GM12878 (cell line): ENCODE measurements at regions not wholly inside any gene's neighbourhood (a gene's known extent, or its start where the extent isn't known, plus 50 kb on each side); places are given as distances from the start of the nearest gene placed in this dataset.

Experiments
- ATAC-seq: fragments of 200-7000 bp; cut with Tn5 transposase; 3 replicates; pipeline ENCODE4 v1.9.1; 2020; ENCODE audit warnings: mild to moderate bottlenecking, moderate library complexity
- BruUV-seq: library from RNA; stranded (reverse); fragments of 400-500 nt; replicated peaks from 2 replicates; lab custom pipeline; 2021; lab: Mats Ljungman, UMichigan
- CTCF ChIA-PET: fragments of 300-600 bp; sonication (Branson Sonifier 250); formaldehyde crosslinking; extraction: SDS; loops from one replicate; lab custom pipeline; 2021; ENCODE audit warnings: inconsistent platforms; lab: Yijun Ruan, JAX
- POLR2A ChIA-PET: fragments of 350-600 bp; formaldehyde crosslinking; extraction: SDS; loops from one replicate; lab custom pipeline; 2021; ENCODE audit warnings: inconsistent platforms; lab: Charles Lee
- RAD21 ChIA-PET: fragments of 300-600 bp; sonication (Branson Sonifier 250); formaldehyde crosslinking; loops from one replicate; lab custom pipeline; 2023; ENCODE audit warnings: antibody characterized with exemption; ENCODE audit not compliant: unreplicated experiment; lab: Charles Lee
- SMC1A ChIA-PET: fragments of 300-600 bp; sonication (Branson Sonifier 250); formaldehyde crosslinking; loops from one replicate; lab custom pipeline; 2023; ENCODE audit not compliant: unreplicated experiment, uncharacterized antibody; lab: Charles Lee
- DNase-seq: peaks from one replicate; pipeline ENCODE4 v3.0.0-alpha.2; 2011; ENCODE audit warnings: low read depth, low spot score
- FAIRE-seq: peaks from 3 replicates; lab custom pipeline; 2011; peaks lifted over from hg19 to GRCh38; lab: Jason Lieb, UNC
- H2AFZ ChIP-seq: 2 replicates; pipeline ENCODE4 v1.6.0; 2011; ENCODE audit warnings: low read depth, low read length, control low read depth; ENCODE audit not compliant: control insufficient read depth
- H3K27ac ChIP-seq: 2 replicates; pipeline ENCODE4 v1.5.1; 2011; ENCODE audit warnings: control low read depth; ENCODE audit not compliant: control insufficient read depth, insufficient read depth
- H3K27me3 ChIP-seq, 2 experiments: replicated peaks in 1 of 2; 2 replicates each; pipeline versions ENCODE4 v1.6.0 to v1.6.1; 2011; ENCODE audit warnings: low read length in 1 of 2; ENCODE audit not compliant: control insufficient read depth in 2 of 2, insufficient read depth in 2 of 2
- H3K36me3 ChIP-seq, 2 experiments: 2 replicates each; pipeline ENCODE4 v1.5.1; 2011; ENCODE audit warnings: low read length in 1 of 2; ENCODE audit not compliant: control insufficient read depth in 2 of 2, insufficient read depth in 2 of 2
- H3K4me1 ChIP-seq: 2 replicates; pipeline ENCODE4 v1.6.1; 2011; ENCODE audit warnings: mild to moderate bottlenecking, low read length, moderate library complexity, mixed read lengths; ENCODE audit not compliant: control insufficient read depth, insufficient read depth
- H3K4me2 ChIP-seq: 2 replicates; pipeline ENCODE4 v1.6.0; 2011; ENCODE audit warnings: control low read depth; ENCODE audit not compliant: control insufficient read depth, insufficient read depth
- H3K4me3 ChIP-seq: fragments of 200-600 bp; sonication (generic); 2 replicates; pipeline ENCODE4 v1.5.1; 2016
- H3K79me2 ChIP-seq: 2 replicates; pipeline ENCODE4 v1.6.0; 2011; ENCODE audit warnings: low read length; ENCODE audit not compliant: control insufficient read depth, insufficient read depth
- H3K9ac ChIP-seq: 2 replicates; pipeline ENCODE4 v1.8.0; 2011; ENCODE audit warnings: low read length, control low read depth, mixed read lengths; ENCODE audit not compliant: control insufficient read depth, insufficient read depth
- H3K9me3 ChIP-seq: replicated peaks from 3 replicates; pipeline ENCODE4 v1.5.1; 2011; ENCODE audit warnings: mild to moderate bottlenecking, low read length; ENCODE audit not compliant: control insufficient read depth, insufficient read depth
- H4K20me1 ChIP-seq: 2 replicates; pipeline ENCODE4 v1.6.0; 2011; ENCODE audit not compliant: control insufficient read depth, insufficient read depth
- ATF2 ChIP-seq: IDR thresholded peaks from 2 replicates; pipeline ENCODE4 v1.6.1; 2012; ENCODE audit warnings: low read length, inconsistent platforms
- EZH2 ChIP-seq: IDR thresholded peaks from 2 replicates; pipeline ENCODE4 v1.6.1; 2012; ENCODE audit warnings: low read depth, mild to moderate bottlenecking, control low read depth, inconsistent platforms, low read length, borderline replicate concordance; ENCODE audit not compliant: control insufficient read depth
- KAT2A ChIP-seq: conservative IDR thresholded peaks from 2 replicates; pipeline ENCODE4 v1.6.1; 2011; ENCODE audit warnings: low read depth, low read length; ENCODE audit not compliant: control insufficient read depth
- KDM1A ChIP-seq: fragments of 200-600 bp; sonication (generic); IDR thresholded peaks from 2 replicates; pipeline ENCODE4 v1.6.1; 2016; ENCODE audit warnings: borderline replicate concordance
- KLF5 ChIP-seq: fragments of 450-650 bp; IDR thresholded peaks from 2 replicates; pipeline ENCODE4 v1.6.1; 2014; ENCODE audit warnings: mild to moderate bottlenecking; ENCODE audit not compliant: partially characterized antibody
- MTA3 ChIP-seq: IDR thresholded peaks from 2 replicates; pipeline ENCODE4 v1.6.1; 2012; ENCODE audit warnings: low read length, inconsistent platforms, borderline replicate concordance
- PAX5 ChIP-seq: IDR thresholded peaks from 2 replicates; pipeline ENCODE4 v1.6.1; 2011; ENCODE audit warnings: low read depth, low read length, borderline replicate concordance
- PML ChIP-seq: IDR thresholded peaks from 2 replicates; pipeline ENCODE4 v1.6.1; 2012; ENCODE audit warnings: low read length, inconsistent platforms
- RAD21 ChIP-seq: IDR thresholded peaks from 2 replicates; pipeline ENCODE4 v1.6.1; 2011; ENCODE audit warnings: mild to moderate bottlenecking, low read depth, low read length, moderate library complexity; ENCODE audit not compliant: insufficient read depth
- REST ChIP-seq: IDR thresholded peaks from 2 replicates; pipeline ENCODE4 v1.6.1; 2012; ENCODE audit warnings: mild to moderate bottlenecking, low read depth, low read length
- ZBED1 ChIP-seq: IDR thresholded peaks from 2 replicates; pipeline ENCODE4 v1.6.1; 2016; ENCODE audit warnings: borderline replicate concordance
- WGBS: methylation state at CpG from one replicate; pipeline ENCODE4 v1.1.6; 2016; ENCODE audit warnings: low lambda C conversion rate; ENCODE audit not compliant: insufficient replicate concordance, insufficient coverage; ENCODE audit errors: missing lambda C conversion rate; 5-methylcytosine and 5-hydroxymethylcytosine counted together
- in situ Hi-C: fragments of 300-500 bp; cut with MboI; formaldehyde crosslinking; loops from 9 replicates; pipeline ENCODE4 v1.14.3; 2018; ENCODE audit warnings: mixed read lengths
- intact Hi-C: fragments of 100-400 bp; cut with micrococcal nuclease; formaldehyde crosslinking; loops from one replicate; pipeline ENCODE4 v1.14.2; 2022; ENCODE audit not compliant: unreplicated experiment

DNA sequence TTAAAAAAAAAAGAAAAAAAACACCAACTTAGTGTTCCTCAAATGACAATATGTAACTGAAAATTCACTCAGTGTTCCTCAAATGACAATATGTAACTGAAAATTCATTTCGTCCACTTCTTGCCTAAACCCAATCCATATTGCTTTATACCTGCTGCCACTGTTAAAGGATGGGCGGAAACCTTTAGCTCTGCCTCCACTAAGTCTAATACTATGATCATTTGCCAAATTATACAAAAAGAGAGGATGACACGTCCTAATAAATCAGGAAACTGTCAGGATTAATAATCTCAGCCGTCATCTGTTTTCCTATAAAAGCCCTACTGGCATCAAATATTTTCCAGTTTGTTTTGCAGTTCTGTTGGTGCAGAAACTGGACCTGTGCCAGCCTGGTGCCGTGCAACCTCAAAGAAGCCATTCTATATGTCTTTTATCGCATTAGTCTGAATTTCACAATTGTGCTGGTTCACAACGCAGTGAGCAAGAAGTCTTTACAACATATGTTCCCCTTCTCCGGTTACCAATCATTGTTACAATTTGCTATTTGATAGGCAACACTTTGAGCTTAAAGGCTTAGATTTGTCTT is 160.4 kb upstream of the KCNH8 start:
- 35% methylated on average over 8 of the region's 8 CpGs for WGBS
- no TSS peak for BruUV-seq
- no peaks in the 10 kb centered on the region for H3K36me3 ChIP-seq
- no peak overlapping the region for H3K9ac ChIP-seq
- ChIA-PET POLR2A (no interaction called here), RAD21 (interaction anchor here (1.7 kb wide), 1 partner anchor 140 kb away, joined by 9 read pairs; no protein-coding TSS in a partner anchor), SMC1A (interaction anchor here (0.9 to 1.9 kb wide), 3 partner anchors 68 to 140 kb away, joined by 3 to 10 read pairs (median 4); no protein-coding TSS in a partner anchor), CTCF (interaction anchor here (0.6 to 3.2 kb wide), 7 partner anchors 14 to 428 kb away, joined by 3 to 30 read pairs (median 6); no protein-coding TSS in a partner anchor)
- H3K79me2 ChIP-seq = no peaks in the 10 kb centered on the region
- in situ Hi-C loops = no loop called here
- H3K27ac ChIP-seq = no peak overlapping the region
- DNase-seq (no peak), ATAC-seq (no peak), FAIRE-seq (no peak)
- H3K4me1 ChIP-seq = no peaks in the 10 kb centered on the region
- no peaks in the 10 kb centered on the region for H3K9me3 ChIP-seq
- no peak overlapping the region for H3K4me3 ChIP-seq
- no peak overlapping the region for H3K4me2 ChIP-seq
- TF ChIP-seq ZBED1 (no peak), KAT2A (no peak), ATF2 (no peak), MTA3 (no peak), PAX5 (no peak), REST (no peak), RAD21 (no peak), KLF5 (no peak), KDM1A (no peak), EZH2 (no peak), PML (no peak)
- H3K27me3 ChIP-seq = no peaks in the 10 kb centered on the region
- H2AFZ ChIP-seq = no peak overlapping the region
- H4K20me1 ChIP-seq = no peaks in the 10 kb centered on the region
- intact Hi-C loops = loop anchor here (1.0 kb wide), 1 partner anchor 141 kb away; no protein-coding TSS in a partner anchor
